K562 (cell line): ENCODE measurements at regions not wholly inside any gene's neighbourhood (a gene's known extent, or its start where the extent isn't known, plus 50 kb on each side); places are given as distances from the start of the nearest gene placed in this dataset.

Experiments
- ATAC-seq: fragments of 200-7000 bp; cut with Tn5 transposase; 3 replicates; pipeline ENCODE4 v1.9.1; 2020; ENCODE audit warnings: moderate library complexity
- BruUV-seq: library from RNA; stranded (reverse); fragments of 400-500 nt; replicated peaks from 2 replicates; lab custom pipeline; 2021; lab: Mats Ljungman, UMichigan
- CTCF ChIA-PET: fragments of 300-600 bp; formaldehyde crosslinking; extraction: SDS; loops from one replicate; lab custom pipeline; 2021; ENCODE audit warnings: low intra/inter-chr PET ratio; lab: Yijun Ruan, JAX
- POLR2A ChIA-PET: fragments of 300-600, 350-650 bp; sonication (Branson Sonifier 250); formaldehyde crosslinking; extraction: SDS; loops from one replicate; lab custom pipeline; 2021; ENCODE audit warnings: antibody characterized with exemption, inconsistent platforms; lab: Yijun Ruan, JAX
- DNase-seq, 4 experiments: peaks; one replicate each; pipeline versions ENCODE4 v3.0.0 to v3.0.0-alpha.2; 2011 to 2018; ENCODE audit warnings: low spot score in 3 of 4, mixed read lengths in 3 of 4; ENCODE audit errors: extremely low read depth in 1 of 4
- FAIRE-seq: peaks from 2 replicates; lab custom pipeline; 2011; peaks lifted over from hg19 to GRCh38; lab: Jason Lieb, UNC
- H2AFZ ChIP-seq: 2 replicates; pipeline ENCODE4 v1.6.0; 2011; ENCODE audit warnings: low read depth, low read length, control low read depth, inconsistent platforms
- H3K27ac ChIP-seq: fragments of 200-600 bp; 3 replicates; pipeline ENCODE4 v1.8.0; 2011; ENCODE audit warnings: low read depth, mild to moderate bottlenecking, control low read depth, inconsistent platforms, low read length, moderate library complexity, mixed read lengths; ENCODE audit errors: extremely low read depth
- H3K27me3 ChIP-seq, 2 experiments: fragments of 300-600 bp in 1 of 2; 2 replicates in 1 of 2; 3 replicates in 1 of 2; pipeline versions ENCODE4 v1.6.0 to v1.8.0; 2011; ENCODE audit warnings: inconsistent platforms in 2 of 2, low read length in 2 of 2, mild to moderate bottlenecking in 1 of 2, mixed read lengths in 1 of 2, moderate library complexity in 1 of 2; ENCODE audit not compliant: control insufficient read depth in 2 of 2, insufficient read depth in 2 of 2
- H3K36me3 ChIP-seq: fragments of 300-600 bp; 3 replicates; pipeline ENCODE4 v1.8.0; 2011; ENCODE audit warnings: mild to moderate bottlenecking, low read length, inconsistent platforms; ENCODE audit not compliant: control insufficient read depth, insufficient read depth
- H3K4me1 ChIP-seq, 2 experiments: fragments of 200-600 bp in 1 of 2; replicated peaks in 1 of 2; 2 replicates in 1 of 2; 3 replicates in 1 of 2; pipeline versions ENCODE4 v1.5.1 to v1.8.0; 2011; ENCODE audit warnings: inconsistent platforms in 2 of 2, low read length in 2 of 2, mild to moderate bottlenecking in 1 of 2, mixed read lengths in 1 of 2, moderate library complexity in 1 of 2; ENCODE audit not compliant: control insufficient read depth in 2 of 2, insufficient read depth in 2 of 2
- H3K4me2 ChIP-seq: 2 replicates; pipeline ENCODE4 v1.6.1; 2011; ENCODE audit warnings: low read length, control low read depth, inconsistent platforms, mixed read lengths; ENCODE audit not compliant: insufficient read depth
- H3K4me3 ChIP-seq: fragments of 200-600 bp; sonication (generic), shearing (Covaris generic); 2 replicates; pipeline ENCODE4 v1.5.1; 2016; ENCODE audit warnings: control low read depth, inconsistent platforms
- H3K79me2 ChIP-seq: fragments of 200-600 bp; 3 replicates; pipeline ENCODE4 v1.8.0; 2011; ENCODE audit warnings: low read length, inconsistent platforms; ENCODE audit not compliant: control insufficient read depth, insufficient read depth
- H3K9ac ChIP-seq, 2 experiments: 2 replicates each; pipeline versions ENCODE4 v1.6.0 to v1.6.1; 2011; ENCODE audit warnings: low read depth in 2 of 2, low read length in 2 of 2, control low read depth in 1 of 2, inconsistent platforms in 1 of 2, mild to moderate bottlenecking in 1 of 2, mixed read lengths in 1 of 2; ENCODE audit not compliant: insufficient read depth in 1 of 2
- H3K9me1 ChIP-seq: one replicate; pipeline ENCODE4 v1.6.0; 2011; ENCODE audit warnings: inconsistent platforms, mild to moderate bottlenecking, low read length, moderate library complexity; ENCODE audit not compliant: control insufficient read depth, insufficient read depth
- H3K9me3 ChIP-seq: replicated peaks from 2 replicates; pipeline ENCODE4 v1.5.1; 2011; ENCODE audit warnings: low read depth, low read length, inconsistent platforms; ENCODE audit not compliant: control insufficient read depth, insufficient read depth
- H4K20me1 ChIP-seq: replicated peaks from 2 replicates; pipeline ENCODE4 v1.6.1; 2011; ENCODE audit warnings: low read length, inconsistent platforms, mixed read lengths; ENCODE audit not compliant: control insufficient read depth, insufficient read depth
- BDP1 ChIP-seq: IDR thresholded peaks from 3 replicates; pipeline ENCODE4 v1.6.1; 2011; ENCODE audit not compliant: insufficient read length, insufficient read depth
- CBX3 ChIP-seq, 2 experiments: IDR thresholded peaks; 1 replicate in 1 of 2; 2 replicates in 1 of 2; pipeline ENCODE4 v1.6.1; 2012; ENCODE audit warnings: inconsistent platforms in 2 of 2, low read length in 2 of 2, borderline replicate concordance in 1 of 2, control low read depth in 1 of 2
- COPS2 ChIP-seq: fragments of 450-650 bp; conservative IDR thresholded peaks from 2 replicates; pipeline ENCODE4 v1.6.1; 2016; ENCODE audit warnings: mild to moderate bottlenecking, moderate library complexity
- PBX2 ChIP-seq, 2 experiments: IDR thresholded peaks in 1 of 2; conservative IDR thresholded peaks in 1 of 2; 2 replicates each; pipeline ENCODE4 v1.6.1; 2016; ENCODE audit warnings: low read depth in 2 of 2, mild to moderate bottlenecking in 1 of 2, missing compliant biosample characterization in 1 of 2, missing genetic modification characterization in 1 of 2, moderate library complexity in 1 of 2
- RBM25 ChIP-seq: fragments of 200-400 bp; formaldehyde crosslinking; IDR thresholded peaks from 2 replicates; pipeline ENCODE4 v1.6.1; 2018; ENCODE audit warnings: low read length, low read depth, moderate library complexity; ENCODE audit not compliant: severe bottlenecking
- RNF2 ChIP-seq: sonication (generic); IDR thresholded peaks from 2 replicates; pipeline ENCODE4 v1.6.1; 2016
- SP1 ChIP-seq: sonication (generic); formaldehyde crosslinking; IDR thresholded peaks from 2 replicates; pipeline ENCODE4 v1.8.1; 2022; ENCODE audit warnings: mild to moderate bottlenecking, missing genetic modification reagents
- ZBTB40 ChIP-seq, 2 experiments: fragments of 450-650 bp in 1 of 2; sonication (generic) in 1 of 2; formaldehyde crosslinking in 1 of 2; IDR thresholded peaks; 2 replicates each; pipeline versions ENCODE4 v1.7.1 to v1.9.0; 2016 to 2022; ENCODE audit warnings: inconsistent platforms in 1 of 2, mild to moderate bottlenecking in 1 of 2, missing genetic modification reagents in 1 of 2
- ZNF79 ChIP-seq: fragments of 250-450 bp; sonication (Bioruptor Pico); IDR thresholded peaks from 2 replicates; pipeline ENCODE4 v1.4.0; 2020; ENCODE audit warnings: low read depth, mild to moderate bottlenecking, moderate library complexity
- WGBS: fragments of 100-300 bp; shearing (Covaris generic); methylation state at CpG from one replicate; pipeline ENCODE4 v1.1.6; 2016; ENCODE audit warnings: low coverage, mixed read lengths; ENCODE audit not compliant: insufficient coverage; ENCODE audit errors: missing lambda C conversion rate; 5-methylcytosine and 5-hydroxymethylcytosine counted together
- in situ Hi-C: fragments of 300-500 bp; cut with MboI; formaldehyde crosslinking; loops from 4 replicates; pipeline ENCODE4 v1.15.0; 2018; ENCODE audit warnings: inconsistent platforms, mixed read lengths
- intact Hi-C: fragments of 100-400 bp; cut with micrococcal nuclease; formaldehyde crosslinking; loops from 2 replicates; pipeline ENCODE4 v1.14.2; 2022

GRCh38 chr14:40679256-40679655 lies 927.4 kb upstream of the LRFN5 start:
- no peak overlapping the region for H3K27ac ChIP-seq
- in situ Hi-C loops: no loop called here
- no peak overlapping the region for H3K9ac ChIP-seq
- no peaks in the 10 kb centered on the region for H3K79me2 ChIP-seq
- H3K27me3 ChIP-seq: no peaks in the 10 kb centered on the region
- no peaks in the 10 kb centered on the region for H3K36me3 ChIP-seq
- ATAC-seq (no peak), FAIRE-seq (no peak), DNase-seq (no peak)
- H2AFZ ChIP-seq: no peak overlapping the region
- POLR2A ChIA-PET: no interaction called here
- no peaks in the 10 kb centered on the region for H3K9me1 ChIP-seq
- 0% methylated on average over 1 of the region's 1 CpG for WGBS
- H3K9me3 ChIP-seq: no peaks in the 10 kb centered on the region; the same call in 1 of the 2 replicates
- H4K20me1 ChIP-seq: no peaks in the 10 kb centered on the region
- no peak overlapping the region for H3K4me2 ChIP-seq
- CTCF ChIA-PET: no interaction called here
- H3K4me3 ChIP-seq: no peak overlapping the region
- intact Hi-C loops: no loop called here
- no peaks in the 10 kb centered on the region for H3K4me1 ChIP-seq
- no TSS peak for BruUV-seq
- no peak for TF ChIP-seq SP1 (CRISPR knock-in tag)
- TF ChIP-seq PBX2 (CRISPR knock-in tag; IDR thresholded peaks at IDR 0.05; ENCODE audit: low read depth): no peak
- no peak for TF ChIP-seq PBX2 (tag; conservative IDR thresholded peaks at IDR 0.05; ENCODE audit: low read depth)
- TF ChIP-seq ZNF79 (CRISPR knock-in tag): no peak
- TF ChIP-seq RBM25: no peak
- no peak for TF ChIP-seq CBX3 (IDR thresholded peaks at IDR 0.05; ENCODE audit: borderline replicate concordance in 1 of 2, low read length in 2 of 2)
- TF ChIP-seq BDP1: no peak
- TF ChIP-seq COPS2: no peak
- TF ChIP-seq ZBTB40 (IDR thresholded peaks at IDR 0.05): no peak
- no peak for TF ChIP-seq ZBTB40 (CRISPR knock-in tag; IDR thresholded peaks at IDR 0.05)
- no peak for TF ChIP-seq RNF2
